HL-60 (cell line): ENCODE measurements at regions not wholly inside any gene's neighbourhood (a gene's known extent, or its start where the extent isn't known, plus 50 kb on each side); places are given as distances from the start of the nearest gene placed in this dataset.

Experiments
- DNase-seq, 2 experiments: peaks; one replicate each; pipeline ENCODE4 v3.0.0-alpha.2; 2010 to 2020; ENCODE audit warnings: low read depth in 1 of 2, low spot score in 1 of 2
- H3K27ac ChIP-seq: fragments of 250-450 bp; sonication (Bioruptor Pico); replicated peaks from 2 replicates; pipeline ENCODE4 v1.5.1; 2020; ENCODE audit warnings: mild to moderate bottlenecking, moderate library complexity
- H3K27me3 ChIP-seq: fragments of 250-450 bp; sonication (Bioruptor Pico); 2 replicates; pipeline ENCODE4 v1.5.1; 2021; ENCODE audit warnings: mild to moderate bottlenecking, moderate library complexity; ENCODE audit not compliant: insufficient read depth, poor library complexity, severe bottlenecking
- H3K4me3 ChIP-seq: replicated peaks from 2 replicates; pipeline ENCODE4 v1.5.1; 2011; ENCODE audit warnings: mild to moderate bottlenecking, control low read depth, low read length; ENCODE audit not compliant: insufficient read depth
- GABPA ChIP-seq: IDR thresholded peaks from 2 replicates; pipeline ENCODE4 v1.6.1; 2012; ENCODE audit warnings: low read depth
- POLR2AphosphoS5 ChIP-seq: IDR thresholded peaks from 2 replicates; pipeline ENCODE4 v1.6.1; 2012; ENCODE audit warnings: low read depth
- SPI1 ChIP-seq: IDR thresholded peaks from 2 replicates; pipeline ENCODE4 v1.6.1; 2012; ENCODE audit warnings: low read depth, mild to moderate bottlenecking, borderline replicate concordance
- TF ChIP-seq, protein P1 (sequence below): IDR thresholded peaks from one replicate; pipeline ENCODE4 v1.5.1; 2011; ENCODE audit warnings: low read length, control low read depth, inconsistent platforms; ENCODE audit not compliant: insufficient read depth
- TF ChIP-seq, protein P2 (sequence below): IDR thresholded peaks from 2 replicates; pipeline ENCODE4 v1.6.1; 2012; ENCODE audit warnings: low read depth; ENCODE audit not compliant: insufficient replicate concordance

DNA sequence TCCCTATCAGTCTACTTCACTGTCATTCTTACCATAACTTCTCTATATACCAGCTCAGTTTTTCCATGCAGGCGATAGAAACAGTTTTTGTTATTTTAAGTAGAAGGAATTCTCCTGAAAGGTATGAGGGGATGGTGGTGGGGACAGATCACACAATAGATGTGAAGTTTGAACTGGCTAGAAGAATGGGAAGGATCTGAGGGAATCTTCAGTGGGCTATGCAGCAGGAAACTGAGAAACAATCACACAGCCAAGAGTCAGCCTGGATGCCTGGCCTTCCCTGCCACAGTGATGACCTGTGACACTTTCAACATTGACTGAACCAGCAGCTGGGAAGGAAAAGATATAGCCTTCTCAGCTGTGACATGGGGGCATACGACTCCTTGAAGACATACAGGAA, 329.1 kb upstream of the GULP1 start:
- Histone ChIP-seq H3K4me3 (no peak overlapping the region), H3K27ac (no peak overlapping the region)

DNA sequence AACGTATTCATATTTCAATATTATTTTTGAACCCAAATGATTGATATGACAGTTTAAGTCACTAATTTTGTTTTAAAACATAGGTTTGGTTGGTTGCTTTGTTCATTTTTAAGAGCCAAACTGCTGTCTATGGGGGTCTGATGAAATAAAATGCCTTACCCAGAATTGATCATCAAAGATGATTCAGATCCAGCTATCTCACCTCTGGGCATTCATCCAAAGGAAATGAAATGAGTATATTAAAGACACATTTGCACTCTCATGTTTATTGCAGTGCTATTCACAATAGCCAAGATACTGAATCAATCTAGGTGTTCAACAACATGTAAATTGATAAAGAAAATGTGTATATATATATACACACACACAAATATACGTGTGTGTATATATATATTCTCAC, 326.9 kb upstream of the GULP1 start:
- Histone ChIP-seq H3K27ac (no peak overlapping the region), H3K4me3 (no peak overlapping the region), H3K27me3 (no peaks in the 10 kb centered on the region)
- DNase-seq, result no peak
- TF ChIP-seq, protein P1, sequence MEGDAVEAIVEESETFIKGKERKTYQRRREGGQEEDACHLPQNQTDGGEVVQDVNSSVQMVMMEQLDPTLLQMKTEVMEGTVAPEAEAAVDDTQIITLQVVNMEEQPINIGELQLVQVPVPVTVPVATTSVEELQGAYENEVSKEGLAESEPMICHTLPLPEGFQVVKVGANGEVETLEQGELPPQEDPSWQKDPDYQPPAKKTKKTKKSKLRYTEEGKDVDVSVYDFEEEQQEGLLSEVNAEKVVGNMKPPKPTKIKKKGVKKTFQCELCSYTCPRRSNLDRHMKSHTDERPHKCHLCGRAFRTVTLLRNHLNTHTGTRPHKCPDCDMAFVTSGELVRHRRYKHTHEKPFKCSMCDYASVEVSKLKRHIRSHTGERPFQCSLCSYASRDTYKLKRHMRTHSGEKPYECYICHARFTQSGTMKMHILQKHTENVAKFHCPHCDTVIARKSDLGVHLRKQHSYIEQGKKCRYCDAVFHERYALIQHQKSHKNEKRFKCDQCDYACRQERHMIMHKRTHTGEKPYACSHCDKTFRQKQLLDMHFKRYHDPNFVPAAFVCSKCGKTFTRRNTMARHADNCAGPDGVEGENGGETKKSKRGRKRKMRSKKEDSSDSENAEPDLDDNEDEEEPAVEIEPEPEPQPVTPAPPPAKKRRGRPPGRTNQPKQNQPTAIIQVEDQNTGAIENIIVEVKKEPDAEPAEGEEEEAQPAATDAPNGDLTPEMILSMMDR, result no peak
- TF ChIP-seq, protein P2, sequence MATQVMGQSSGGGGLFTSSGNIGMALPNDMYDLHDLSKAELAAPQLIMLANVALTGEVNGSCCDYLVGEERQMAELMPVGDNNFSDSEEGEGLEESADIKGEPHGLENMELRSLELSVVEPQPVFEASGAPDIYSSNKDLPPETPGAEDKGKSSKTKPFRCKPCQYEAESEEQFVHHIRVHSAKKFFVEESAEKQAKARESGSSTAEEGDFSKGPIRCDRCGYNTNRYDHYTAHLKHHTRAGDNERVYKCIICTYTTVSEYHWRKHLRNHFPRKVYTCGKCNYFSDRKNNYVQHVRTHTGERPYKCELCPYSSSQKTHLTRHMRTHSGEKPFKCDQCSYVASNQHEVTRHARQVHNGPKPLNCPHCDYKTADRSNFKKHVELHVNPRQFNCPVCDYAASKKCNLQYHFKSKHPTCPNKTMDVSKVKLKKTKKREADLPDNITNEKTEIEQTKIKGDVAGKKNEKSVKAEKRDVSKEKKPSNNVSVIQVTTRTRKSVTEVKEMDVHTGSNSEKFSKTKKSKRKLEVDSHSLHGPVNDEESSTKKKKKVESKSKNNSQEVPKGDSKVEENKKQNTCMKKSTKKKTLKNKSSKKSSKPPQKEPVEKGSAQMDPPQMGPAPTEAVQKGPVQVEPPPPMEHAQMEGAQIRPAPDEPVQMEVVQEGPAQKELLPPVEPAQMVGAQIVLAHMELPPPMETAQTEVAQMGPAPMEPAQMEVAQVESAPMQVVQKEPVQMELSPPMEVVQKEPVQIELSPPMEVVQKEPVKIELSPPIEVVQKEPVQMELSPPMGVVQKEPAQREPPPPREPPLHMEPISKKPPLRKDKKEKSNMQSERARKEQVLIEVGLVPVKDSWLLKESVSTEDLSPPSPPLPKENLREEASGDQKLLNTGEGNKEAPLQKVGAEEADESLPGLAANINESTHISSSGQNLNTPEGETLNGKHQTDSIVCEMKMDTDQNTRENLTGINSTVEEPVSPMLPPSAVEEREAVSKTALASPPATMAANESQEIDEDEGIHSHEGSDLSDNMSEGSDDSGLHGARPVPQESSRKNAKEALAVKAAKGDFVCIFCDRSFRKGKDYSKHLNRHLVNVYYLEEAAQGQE, result no peak
- no peak for TF ChIP-seq SPI1
- no peak for TF ChIP-seq POLR2AphosphoS5
- TF ChIP-seq GABPA, result no peak

More for the DNA sequence above, 329.1 kb upstream of the GULP1 start:
- no peaks in the 10 kb centered on the region for H3K27me3 ChIP-seq
- DNase-seq, result no peak
- TF ChIP-seq SPI1, result no peak
- no peak for TF ChIP-seq POLR2AphosphoS5
- TF ChIP-seq, protein P1, result no peak
- no peak for TF ChIP-seq GABPA
- TF ChIP-seq, protein P2, result no peak

DNA sequence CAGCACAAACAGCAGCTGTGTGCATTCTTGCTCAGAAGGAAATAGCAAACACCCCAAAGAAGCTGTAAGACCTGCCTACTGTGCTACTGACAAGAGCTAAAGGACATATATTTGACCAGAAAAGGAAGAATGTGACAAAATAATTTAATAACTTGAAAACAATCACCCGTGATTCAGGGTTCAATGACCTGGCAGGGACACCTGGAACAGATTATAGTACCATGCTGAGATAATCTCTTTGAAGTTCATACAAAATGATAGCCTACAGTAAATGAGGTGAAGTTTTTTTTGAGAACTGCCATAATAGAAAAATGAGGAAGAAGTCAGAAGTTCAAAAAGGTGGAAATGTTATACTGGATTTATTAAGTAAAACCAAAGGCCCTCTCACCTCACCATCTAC, 324.8 kb upstream of the GULP1 start:
- no peak for DNase-seq
- H3K27ac ChIP-seq, result no peak overlapping the region
- no peaks in the 10 kb centered on the region for H3K27me3 ChIP-seq
- no peak overlapping the region for H3K4me3 ChIP-seq
- TF ChIP-seq, protein P2, result no peak
- TF ChIP-seq SPI1 (no peak), GABPA (no peak), POLR2AphosphoS5 (no peak)
- TF ChIP-seq, protein P1, result no peak
